ENCODE measurements at regions not wholly inside any gene's neighbourhood (a gene's known extent, or its start where the extent isn't known, plus 50 kb on each side); places are given as distances from the start of the nearest gene placed in this dataset.

- Histone ChIP-seq H3K36me3 (no peaks in the 10 kb centered on the region), H3K27me3 (no peaks in the 10 kb centered on the region), H3K27ac (peak overlapping the region; percentile 64 to 71), H3K4me3 (no peak overlapping the region), H3K9me3 (no peaks in the 10 kb centered on the region), H3K4me1 (peaks cover 11 to 43% of the 10 kb centered on the region in 2 donors)
- no peak for TF ChIP-seq CTCF (IDR thresholded peaks at IDR 0.05)
- intact Hi-C loops (cut with DNase I) = no loop called here
- peak; percentile 58 for ATAC-seq
- DNase-seq = peak in 3 of 4 donors; percentile 40 to 73 (median 65)
These were observed 84.0 kb upstream of the HAAO start for GRCh38 chr2:42876326-42876751.

GRCh38 chr2:42875880-42876279 is 83.5 kb upstream of the HAAO start:
- H3K27ac ChIP-seq = peak overlapping the region; percentile 64 to 71
- H3K27me3 ChIP-seq = no peaks in the 10 kb centered on the region
- TF ChIP-seq CTCF (IDR thresholded peaks at IDR 0.05) = no peak
- no peak overlapping the region for H3K4me3 ChIP-seq
- no peaks in the 10 kb centered on the region for H3K9me3 ChIP-seq
- intact Hi-C loops (cut with DNase I) = no loop called here
- DNase-seq = peak in 1 of 4 donors; percentile 21
- H3K36me3 ChIP-seq = no peaks in the 10 kb centered on the region
- no peak for ATAC-seq
- peaks cover 11 to 40% of the 10 kb centered on the region in 2 donors for H3K4me1 ChIP-seq

GRCh38 chr2:42874949-42875801 is 82.8 kb upstream of the HAAO start:
- Histone ChIP-seq H3K27me3 (no peaks in the 10 kb centered on the region), H3K36me3 (no peaks in the 10 kb centered on the region), H3K4me1 (peaks cover 11 to 36% of the 10 kb centered on the region in 2 donors), H3K9me3 (no peaks in the 10 kb centered on the region), H3K4me3 (no peak overlapping the region), H3K27ac (peak overlapping the region; percentile 64 to 71)
- ATAC-seq (peak; percentile 40), DNase-seq (peak in 1 of 4 donors; percentile 38)
- TF ChIP-seq CTCF (IDR thresholded peaks at IDR 0.05) = no peak
- intact Hi-C loops (cut with DNase I) = no loop called here

- Histone ChIP-seq H3K9me3 (peaks cover 0 to 13% of the 10 kb centered on the region in 2 donors), H3K27ac (peak overlapping the region; percentile 1 to 30), H3K36me3 (no peaks in the 10 kb centered on the region), H3K27me3 (no peaks in the 10 kb centered on the region), H3K4me3 (no peak overlapping the region), H3K4me1 (peaks cover 6 to 29% of the 10 kb centered on the region in 2 donors)
- TF ChIP-seq CTCF (IDR thresholded peaks at IDR 0.05) = no peak
- intact Hi-C loops (cut with DNase I) = no loop called here
- no peak for ATAC-seq
- DNase-seq = no peak
These were observed 80.3 kb upstream of the HAAO start for GRCh38 chr2:42872721-42873120.

GRCh38 chr2:42871372-42871771 is 79.0 kb upstream of the HAAO start:
- no peak for TF ChIP-seq CTCF (IDR thresholded peaks at IDR 0.05)
- Histone ChIP-seq H3K4me3 (no peak overlapping the region), H3K4me1 (peaks cover 11 to 21% of the 10 kb centered on the region in 2 donors), H3K36me3 (no peaks in the 10 kb centered on the region), H3K9me3 (peaks cover 0 to 13% of the 10 kb centered on the region in 2 donors), H3K27me3 (no peaks in the 10 kb centered on the region), H3K27ac (no peak overlapping the region)
- ATAC-seq (no peak), DNase-seq (no peak)
- intact Hi-C loops (cut with DNase I) = no loop called here
